Endothelial cell of umbilical vein (primary cell): ENCODE measurements at regions not wholly inside any gene's neighbourhood (a gene's known extent, or its start where the extent isn't known, plus 50 kb on each side); places are given as distances from the start of the nearest gene placed in this dataset.

Experiments
- BruUV-seq: library from RNA; stranded (reverse); fragments of 400-500 nt; replicated peaks from 2 replicates; lab custom pipeline; 2021; lab: Mats Ljungman, UMichigan
- CTCF ChIA-PET: fragments of 300-600, 350-600 bp; sonication (Branson Sonifier 250); formaldehyde crosslinking; loops from one replicate; lab custom pipeline; 2021; ENCODE audit warnings: antibody characterized with exemption, inconsistent platforms; lab: Charles Lee
- POLR2A ChIA-PET: fragments of 300-600, 350-600 bp; sonication (Branson Sonifier 250); formaldehyde crosslinking; loops from one replicate; lab custom pipeline; 2021; ENCODE audit warnings: antibody characterized with exemption, inconsistent platforms; lab: Charles Lee
- DNase-seq: peaks from one replicate; pipeline ENCODE4 v3.0.0-alpha.2; 2011; ENCODE audit warnings: low read depth, low spot score
- FAIRE-seq: peaks from 2 replicates; lab custom pipeline; 2011; peaks lifted over from hg19 to GRCh38; lab: Jason Lieb, UNC
- H2AFZ ChIP-seq: 2 replicates; pipeline ENCODE4 v1.6.0; 2012; ENCODE audit warnings: low read depth, low read length, control low read depth, inconsistent platforms
- H3K27ac ChIP-seq: 2 replicates; pipeline ENCODE4 v1.5.1; 2011; ENCODE audit warnings: low read depth, mild to moderate bottlenecking, control low read depth, low read length, moderate library complexity; ENCODE audit not compliant: insufficient read depth
- H3K27me3 ChIP-seq, 2 experiments: 2 replicates each; pipeline versions ENCODE4 v1.6.0 to v1.6.1; 2011; ENCODE audit warnings: low read length in 2 of 2, mixed read lengths in 1 of 2; ENCODE audit not compliant: control insufficient read depth in 2 of 2, insufficient read depth in 2 of 2
- H3K36me3 ChIP-seq, 2 experiments: 2 replicates in 1 of 2; 3 replicates in 1 of 2; pipeline ENCODE4 v1.5.1; 2011; ENCODE audit warnings: low read length in 2 of 2, mild to moderate bottlenecking in 1 of 2, moderate library complexity in 1 of 2; ENCODE audit not compliant: control insufficient read depth in 2 of 2, insufficient read depth in 2 of 2; ENCODE audit errors: extremely low read depth in 1 of 2
- H3K4me1 ChIP-seq: 3 replicates; pipeline ENCODE4 v1.5.1; 2011; ENCODE audit warnings: mild to moderate bottlenecking, low read length; ENCODE audit not compliant: control insufficient read depth, insufficient read depth; ENCODE audit errors: extremely low read depth
- H3K4me2 ChIP-seq: 2 replicates; pipeline ENCODE4 v1.6.1; 2011; ENCODE audit warnings: low read length, control low read depth, mixed read lengths; ENCODE audit not compliant: insufficient read depth
- H3K4me3 ChIP-seq, 3 experiments: fragments of 200-600 bp in 1 of 3; sonication (generic), shearing (Covaris generic) in 1 of 3; replicated peaks in 1 of 3; 2 replicates each; pipeline ENCODE4 v1.5.1; 2011 to 2016; ENCODE audit warnings: control low read depth in 3 of 3, low read length in 3 of 3, mild to moderate bottlenecking in 2 of 3, inconsistent platforms in 1 of 3, low read depth in 1 of 3, moderate library complexity in 1 of 3; ENCODE audit not compliant: insufficient read depth in 1 of 3
- H3K79me2 ChIP-seq: 2 replicates; pipeline ENCODE4 v1.6.0; 2012; ENCODE audit warnings: low read length, inconsistent platforms; ENCODE audit not compliant: control insufficient read depth, insufficient read depth
- H3K9ac ChIP-seq: replicated peaks from 2 replicates; pipeline ENCODE3; 2011; ENCODE audit warnings: low read length, control low read depth; ENCODE audit not compliant: insufficient read depth; ENCODE audit errors: extremely low read depth
- H3K9me1 ChIP-seq: replicated peaks from 3 replicates; pipeline ENCODE4 v1.6.0; 2011; ENCODE audit warnings: mild to moderate bottlenecking, low read length; ENCODE audit not compliant: control insufficient read depth, insufficient read depth; ENCODE audit errors: extremely low read depth
- H3K9me3 ChIP-seq: replicated peaks from 2 replicates; pipeline ENCODE4 v1.5.1; 2012; ENCODE audit warnings: low read length, inconsistent platforms; ENCODE audit not compliant: control insufficient read depth, insufficient read depth
- H4K20me1 ChIP-seq: replicated peaks from 2 replicates; pipeline ENCODE3; 2011; ENCODE audit warnings: mild to moderate bottlenecking, low read length; ENCODE audit not compliant: control insufficient read depth, insufficient read depth; ENCODE audit errors: extremely low read depth
- CTCF ChIP-seq, 2 donors: IDR thresholded peaks; 1 replicate in 1 of 2; 2 replicates in 1 of 2; pipeline ENCODE4 v1.5.1; 2011; ENCODE audit warnings: low read length in 2 of 2, mild to moderate bottlenecking in 2 of 2, moderate library complexity in 2 of 2, control low read depth in 1 of 2, inconsistent platforms in 1 of 2, low read depth in 1 of 2; ENCODE audit not compliant: insufficient read depth in 1 of 2; ENCODE audit errors: extremely low read depth in 1 of 2
- EZH2 ChIP-seq: IDR thresholded peaks from 2 replicates; pipeline ENCODE4 v1.6.1; 2012; ENCODE audit warnings: borderline replicate concordance, low read depth, mild to moderate bottlenecking, moderate library complexity, low read length, inconsistent platforms; ENCODE audit not compliant: severe bottlenecking
- FOS ChIP-seq: IDR thresholded peaks from 2 replicates; pipeline ENCODE4 v1.6.1; 2011; ENCODE audit warnings: mild to moderate bottlenecking, low read length, moderate library complexity, borderline replicate concordance; ENCODE audit not compliant: insufficient read depth
- GATA2 ChIP-seq: IDR thresholded peaks from 2 replicates; pipeline ENCODE4 v1.7.0; 2011; ENCODE audit warnings: low read depth, mild to moderate bottlenecking, moderate library complexity, mixed read lengths, low read length; ENCODE audit not compliant: insufficient read length, insufficient read depth
- JUN ChIP-seq: IDR thresholded peaks from 2 replicates; pipeline ENCODE4 v1.6.1; 2011; ENCODE audit warnings: borderline replicate concordance, low read depth; ENCODE audit not compliant: insufficient read length, insufficient read depth
- MAX ChIP-seq: IDR thresholded peaks from 2 replicates; pipeline ENCODE4 v1.6.1; 2011; ENCODE audit not compliant: insufficient read depth, insufficient read length
- MYC ChIP-seq: IDR thresholded peaks from one replicate; pipeline ENCODE4 v1.6.1; 2011; ENCODE audit warnings: mild to moderate bottlenecking, low read depth, low read length
- POLR2A ChIP-seq: IDR thresholded peaks from 2 replicates; pipeline ENCODE4 v1.6.1; 2012; ENCODE audit warnings: low read depth, mild to moderate bottlenecking, control low read depth, low read length
- POLR2AphosphoS5 ChIP-seq: IDR thresholded peaks from 2 replicates; pipeline ENCODE4 v1.6.1; 2012; ENCODE audit warnings: low read depth, mild to moderate bottlenecking, control low read depth, low read length, moderate library complexity; ENCODE audit not compliant: insufficient read depth
- dilution Hi-C: fragments of 300-500 bp; cut with MboI; formaldehyde crosslinking; loops from one replicate; pipeline ENCODE4 v1.15.0; 2019; ENCODE audit warnings: low sequenced_read_pairs; ENCODE audit not compliant: extremely low pct_ligation_motif_present
- intact Hi-C: fragments of 100-400 bp; cut with micrococcal nuclease; formaldehyde crosslinking; loops from one replicate; pipeline ENCODE4 v1.10.0; 2022

- intact Hi-C loops: no loop called here
- Histone ChIP-seq H3K27ac (no peak overlapping the region), H2AFZ (no peak overlapping the region), H3K27me3 (no peaks in the 10 kb centered on the region), H3K4me1 (peaks cover 13% of the 10 kb centered on the region), H3K9ac (no peak overlapping the region), H3K4me2 (no peak overlapping the region), H3K79me2 (no peaks in the 10 kb centered on the region), H3K4me3 (no peak overlapping the region), H3K36me3 (no peaks in the 10 kb centered on the region), H3K9me3 (no peaks in the 10 kb centered on the region), H4K20me1 (no peaks in the 10 kb centered on the region), H3K9me1 (no peaks in the 10 kb centered on the region)
- ChIA-PET POLR2A (no interaction called here), CTCF (no interaction called here)
- TF ChIP-seq MYC (no peak), FOS (no peak), POLR2A (no peak), EZH2 (no peak), CTCF (IDR thresholded peaks at IDR 0.05; ENCODE audit: extremely low read depth in 1 of 2, insufficient read depth in 1 of 2, low read depth in 1 of 2, low read length in 2 of 2) (no peak), MAX (no peak), JUN (no peak), GATA2 (no peak), POLR2AphosphoS5 (no peak)
- FAIRE-seq (no peak), DNase-seq (no peak)
- dilution Hi-C loops: no loop called here
- BruUV-seq: no TSS peak
Observed at GRCh38 chr6:80436663-80437062, 330.2 kb downstream of the BCKDHB start.
